BE2C (cell line): ENCODE measurements at regions not wholly inside any gene's neighbourhood (a gene's known extent, or its start where the extent isn't known, plus 50 kb on each side); places are given as distances from the start of the nearest gene placed in this dataset.
"Not testable (repeated sequence)": the region's sequence is repeated elsewhere in the genome, so short reads cannot be mapped to it uniquely, and the experiment has no call there.

Experiments
- DNase-seq: peaks from one replicate; pipeline ENCODE4 v3.0.0-alpha.2; 2020
- H3K27me3 ChIP-seq: fragments of 250-450 bp; sonication (Bioruptor Pico); 2 replicates; pipeline ENCODE4 v1.5.1; 2020; ENCODE audit warnings: mild to moderate bottlenecking
- H3K36me3 ChIP-seq: fragments of 250-450 bp; sonication (Bioruptor Pico); 2 replicates; pipeline ENCODE4 v1.5.1; 2020; ENCODE audit warnings: mild to moderate bottlenecking
- H3K4me1 ChIP-seq: fragments of 250-450 bp; sonication (Bioruptor Pico); 2 replicates; pipeline ENCODE4 v1.5.1; 2020
- H3K4me3 ChIP-seq: 2 replicates; pipeline ENCODE4 v1.5.1; 2011; ENCODE audit warnings: low read depth, low read length
- H3K9me3 ChIP-seq: fragments of 250-450 bp; sonication (Bioruptor Pico); 2 replicates; pipeline ENCODE4 v1.5.1; 2020
- TF ChIP-seq, protein P1 (sequence below): IDR thresholded peaks from 2 replicates; pipeline ENCODE4 v1.5.1; 2012; ENCODE audit warnings: mild to moderate bottlenecking, low read depth, low read length

DNA sequence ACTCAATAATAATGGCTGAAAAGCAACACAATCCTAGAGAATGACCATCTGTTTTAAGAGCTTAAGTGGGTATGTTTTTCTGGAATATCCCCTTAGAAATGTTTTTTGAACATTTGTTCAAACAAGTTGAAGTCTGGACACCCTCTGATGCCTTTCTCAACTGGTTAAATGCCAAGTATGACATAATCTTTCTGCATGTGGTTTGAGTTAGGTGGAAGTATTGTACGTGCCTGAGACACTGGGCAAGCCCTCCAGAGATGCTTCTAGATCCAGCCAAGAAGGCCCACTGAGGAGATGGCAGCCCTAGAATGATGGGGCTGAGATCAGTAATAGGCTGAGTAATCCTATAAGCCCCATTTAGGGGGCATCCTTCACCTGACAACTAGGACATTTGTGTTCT lies 493.1 kb downstream of the MAGEE1 start:
- Histone ChIP-seq H3K4me1 (no peaks in the 10 kb centered on the region), H3K27me3 (no peaks in the 10 kb centered on the region), H3K4me3 (no peak overlapping the region), H3K36me3 (no peaks in the 10 kb centered on the region), H3K9me3 (no peaks in the 10 kb centered on the region)
- DNase-seq = no peak
- TF ChIP-seq, protein P1, sequence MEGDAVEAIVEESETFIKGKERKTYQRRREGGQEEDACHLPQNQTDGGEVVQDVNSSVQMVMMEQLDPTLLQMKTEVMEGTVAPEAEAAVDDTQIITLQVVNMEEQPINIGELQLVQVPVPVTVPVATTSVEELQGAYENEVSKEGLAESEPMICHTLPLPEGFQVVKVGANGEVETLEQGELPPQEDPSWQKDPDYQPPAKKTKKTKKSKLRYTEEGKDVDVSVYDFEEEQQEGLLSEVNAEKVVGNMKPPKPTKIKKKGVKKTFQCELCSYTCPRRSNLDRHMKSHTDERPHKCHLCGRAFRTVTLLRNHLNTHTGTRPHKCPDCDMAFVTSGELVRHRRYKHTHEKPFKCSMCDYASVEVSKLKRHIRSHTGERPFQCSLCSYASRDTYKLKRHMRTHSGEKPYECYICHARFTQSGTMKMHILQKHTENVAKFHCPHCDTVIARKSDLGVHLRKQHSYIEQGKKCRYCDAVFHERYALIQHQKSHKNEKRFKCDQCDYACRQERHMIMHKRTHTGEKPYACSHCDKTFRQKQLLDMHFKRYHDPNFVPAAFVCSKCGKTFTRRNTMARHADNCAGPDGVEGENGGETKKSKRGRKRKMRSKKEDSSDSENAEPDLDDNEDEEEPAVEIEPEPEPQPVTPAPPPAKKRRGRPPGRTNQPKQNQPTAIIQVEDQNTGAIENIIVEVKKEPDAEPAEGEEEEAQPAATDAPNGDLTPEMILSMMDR = no peak

DNA sequence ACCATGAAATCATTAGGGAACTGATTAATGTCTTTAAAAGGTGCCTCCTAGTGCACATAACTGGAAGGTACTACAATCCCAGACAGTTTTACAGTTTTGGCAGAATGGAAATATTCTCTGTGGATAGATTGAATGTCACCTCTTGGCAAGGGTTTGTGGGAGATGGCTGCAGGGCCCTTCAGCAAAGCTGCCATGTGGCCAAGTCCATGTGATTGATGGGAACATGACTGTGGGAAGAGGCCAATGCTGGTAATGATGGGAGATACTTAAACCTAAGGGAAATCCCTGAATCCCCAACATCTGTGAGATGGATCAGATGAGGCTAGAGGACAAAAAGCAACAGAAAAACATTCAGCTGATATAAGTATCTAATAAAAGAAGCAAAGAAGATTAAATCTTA lies 493.7 kb downstream of the MAGEE1 start:
- H3K27me3 ChIP-seq = no peaks in the 10 kb centered on the region
- DNase-seq = no peak
- no peak overlapping the region for H3K4me3 ChIP-seq
- no peaks in the 10 kb centered on the region for H3K9me3 ChIP-seq
- H3K4me1 ChIP-seq = no peaks in the 10 kb centered on the region
- TF ChIP-seq, protein P1 = no peak
- no peaks in the 10 kb centered on the region for H3K36me3 ChIP-seq

DNA sequence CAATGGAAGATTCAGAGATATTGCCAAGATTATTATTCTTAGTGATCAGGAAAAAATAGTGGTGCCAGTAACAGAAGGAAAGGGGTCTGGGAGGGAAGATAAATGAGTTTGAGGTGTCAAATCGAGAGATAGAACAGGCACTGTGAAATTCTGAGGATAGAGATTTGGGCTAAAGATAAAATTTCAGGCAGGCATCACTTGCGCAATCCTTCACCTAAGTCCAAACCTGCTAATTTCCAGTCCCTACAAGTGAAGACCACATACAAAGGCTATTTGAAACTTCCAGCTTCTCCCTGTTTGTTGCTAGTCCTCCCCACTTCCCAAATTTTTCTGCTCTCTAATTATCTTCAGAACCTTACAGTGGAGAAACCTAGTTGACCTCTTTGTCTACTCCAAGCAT lies 494.6 kb downstream of the MAGEE1 start:
- Histone ChIP-seq H3K4me1 (no peaks in the 10 kb centered on the region), H3K36me3 (no peaks in the 10 kb centered on the region), H3K27me3 (no peaks in the 10 kb centered on the region), H3K9me3 (no peaks in the 10 kb centered on the region), H3K4me3 (no peak overlapping the region)
- TF ChIP-seq, protein P1 = no peak
- DNase-seq = no peak

DNA sequence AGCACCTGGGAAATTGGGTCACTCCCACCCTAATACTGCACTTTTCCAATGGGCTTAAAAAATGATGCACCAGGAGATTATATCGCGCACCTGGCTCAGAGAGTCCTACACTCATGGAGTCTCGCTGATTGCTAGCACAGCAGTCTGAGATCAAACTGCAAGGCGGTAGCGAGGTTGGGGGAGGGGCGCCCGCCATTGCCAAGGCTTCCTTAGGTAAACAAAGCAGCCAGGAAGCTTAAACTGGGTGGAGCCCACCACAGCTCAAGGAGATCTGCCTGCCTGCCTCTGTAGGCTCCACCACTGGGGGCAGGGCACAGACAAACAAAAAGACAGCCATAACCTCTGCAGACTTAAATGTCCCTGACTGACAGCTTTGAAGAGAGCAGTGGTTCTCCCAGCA lies 497.1 kb downstream of the MAGEE1 start:
- not testable (repeated sequence) for H3K4me3 ChIP-seq, H3K4me1 ChIP-seq, H3K9me3 ChIP-seq, H3K36me3 ChIP-seq, H3K27me3 ChIP-seq, DNase-seq

DNA sequence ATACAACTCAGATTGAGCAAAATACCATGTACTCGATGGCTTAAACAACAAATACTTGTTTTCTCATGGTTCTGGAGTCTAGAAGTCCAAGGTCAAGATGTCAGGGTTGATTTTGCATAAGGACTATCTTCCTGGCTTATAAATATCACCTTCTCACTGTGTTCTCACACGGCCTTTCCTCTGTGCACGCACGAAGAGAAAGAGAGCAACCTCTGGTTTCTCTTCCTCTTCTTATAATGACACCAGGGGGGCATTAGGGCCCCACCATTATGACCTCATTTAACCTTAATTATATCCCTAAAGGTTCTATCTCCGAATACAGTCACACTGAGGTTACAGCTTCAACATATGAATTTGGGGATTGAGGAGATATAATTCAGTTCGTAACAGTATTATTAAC lies 504.0 kb downstream of the MAGEE1 start:
- Histone ChIP-seq H3K36me3 (no peaks in the 10 kb centered on the region), H3K4me3 (no peak overlapping the region), H3K4me1 (no peaks in the 10 kb centered on the region), H3K9me3 (no peaks in the 10 kb centered on the region), H3K27me3 (no peaks in the 10 kb centered on the region)
- DNase-seq = no peak
- TF ChIP-seq, protein P1 = no peak

DNA sequence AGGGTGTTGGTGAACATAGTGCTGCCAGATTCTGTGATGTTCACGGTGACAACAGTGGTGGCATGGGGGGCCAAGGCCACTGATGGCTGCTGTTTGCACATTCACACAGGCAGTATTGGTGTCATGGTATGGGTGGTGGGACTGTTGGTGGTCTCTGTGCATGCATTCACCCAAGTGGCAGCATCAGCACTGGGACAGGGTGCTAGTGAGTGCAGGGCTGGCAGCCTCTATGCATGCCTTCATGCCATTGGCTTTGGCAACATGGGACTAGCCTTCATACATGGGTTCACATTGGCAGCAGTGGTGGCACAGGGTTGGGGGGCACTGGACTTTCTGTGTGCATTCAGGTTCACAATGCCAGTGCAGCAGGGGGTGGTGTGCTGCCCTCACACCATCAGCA lies 489.7 kb upstream of the FGF16 start:
- H3K36me3 ChIP-seq = no peaks in the 10 kb centered on the region
- DNase-seq = no peak

More for the DNA sequence above, 489.7 kb upstream of the FGF16 start:
- TF ChIP-seq, protein P1 = no peak
- Histone ChIP-seq H3K27me3 (no peaks in the 10 kb centered on the region), H3K4me1 (no peaks in the 10 kb centered on the region), H3K9me3 (no peaks in the 10 kb centered on the region), H3K4me3 (no peak overlapping the region)
